ENCODE measurements at regions not wholly inside any gene's neighbourhood (a gene's known extent, or its start where the extent isn't known, plus 50 kb on each side); places are given as distances from the start of the nearest gene placed in this dataset.

GRCh38 chr20:57025666-57026224 lies 240.7 kb downstream of the BMP7 start:
- POLR2A ChIA-PET = no interaction called here

DNA sequence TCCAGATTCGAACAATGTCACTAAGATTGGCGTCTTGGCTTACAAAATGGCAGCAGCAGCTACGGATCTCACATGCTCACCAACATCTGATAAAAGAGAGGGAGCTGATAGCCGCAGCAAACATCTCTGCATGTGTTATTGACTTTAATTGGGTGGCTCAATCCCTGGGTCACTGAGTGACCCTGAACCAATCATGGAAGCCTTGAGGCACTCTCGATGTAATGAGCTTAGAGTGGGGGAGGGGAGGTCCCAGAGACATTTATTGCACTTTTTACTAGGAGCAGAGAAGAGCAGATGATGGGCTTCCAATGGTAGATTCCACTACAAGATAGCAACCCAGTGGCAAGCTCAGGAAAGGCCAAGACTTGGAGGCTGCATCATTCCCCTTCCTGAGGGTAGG lies 238.7 kb downstream of the BMP7 start:
- H3K27ac Mint-ChIP-seq = no peak overlapping the region
- H3K4me3 Mint-ChIP-seq = no peak overlapping the region
- intact Hi-C loops (cut with micrococcal nuclease) = no loop called here
- DNase-seq (no peak), ATAC-seq (no peak)
- H3K36me3 Mint-ChIP-seq (ENCODE audit: low read depth) = no peaks in the 10 kb centered on the region
- ChIA-PET POLR2A (no interaction called here), CTCF (no interaction called here)
- H3K4me1 Mint-ChIP-seq (ENCODE audit: low read depth) = no peaks in the 10 kb centered on the region
- peaks cover 5% of the 10 kb centered on the region for H3K27me3 Mint-ChIP-seq
- no peak for TF ChIP-seq CTCF (IDR thresholded peaks at IDR 0.05)
- no peaks in the 10 kb centered on the region for H3K9me3 Mint-ChIP-seq

More at GRCh38 chr20:57025666-57026224, 240.7 kb downstream of the BMP7 start:
- no peaks in the 10 kb centered on the region for H3K4me1 Mint-ChIP-seq (ENCODE audit: low read depth)
- ATAC-seq = no peak
- no peak for DNase-seq
- H3K36me3 Mint-ChIP-seq (ENCODE audit: low read depth) = no peaks in the 10 kb centered on the region
- no peaks in the 10 kb centered on the region for H3K9me3 Mint-ChIP-seq
- H3K27me3 Mint-ChIP-seq = peaks cover 9% of the 10 kb centered on the region
- intact Hi-C loops (cut with micrococcal nuclease) = no loop called here
- no peak overlapping the region for H3K27ac Mint-ChIP-seq
- TF ChIP-seq CTCF (IDR thresholded peaks at IDR 0.05) = no peak
- CTCF ChIA-PET = no interaction called here
- H3K4me3 Mint-ChIP-seq = no peak overlapping the region

- Mint-ChIP-seq H3K27ac (no peak overlapping the region), H3K4me1 (ENCODE audit: low read depth) (no peaks in the 10 kb centered on the region), H3K9me3 (no peaks in the 10 kb centered on the region), H3K36me3 (ENCODE audit: low read depth) (no peaks in the 10 kb centered on the region), H3K27me3 (peaks cover 12% of the 10 kb centered on the region), H3K4me3 (no peak overlapping the region)
- DNase-seq (no peak), ATAC-seq (no peak)
- no peak for TF ChIP-seq CTCF (IDR thresholded peaks at IDR 0.05)
- CTCF ChIA-PET = no interaction called here
- intact Hi-C loops (cut with micrococcal nuclease) = no loop called here
- POLR2A ChIA-PET = no interaction called here
Measured at GRCh38 chr20:57030611-57031600, 235.5 kb downstream of the BMP7 start.

DNA sequence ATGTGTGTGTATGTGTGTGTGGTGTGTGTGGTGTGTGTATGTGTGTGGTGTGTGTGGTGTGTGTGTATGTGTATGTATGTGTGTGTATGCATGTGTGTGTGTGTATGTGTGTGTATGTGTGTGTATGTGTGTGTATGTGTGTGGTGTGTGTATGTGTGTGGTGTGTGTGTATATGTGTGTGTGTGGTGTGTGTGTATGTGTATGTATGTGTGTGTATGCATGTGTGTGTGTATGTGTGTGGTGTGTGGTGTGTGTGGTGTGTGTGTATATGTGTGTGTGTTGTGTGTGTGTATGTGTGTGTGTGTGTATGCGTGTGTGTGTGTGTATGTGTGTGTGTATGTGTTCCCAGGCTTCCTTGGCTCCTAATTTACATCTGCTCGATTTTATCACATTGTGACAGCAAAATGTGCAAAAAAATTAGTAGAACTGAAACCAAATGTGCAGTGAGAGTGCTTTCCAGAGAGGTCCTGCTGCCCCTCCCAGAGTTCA lies 234.5 kb downstream of the BMP7 start:
- ChIA-PET CTCF (no interaction called here), POLR2A (no interaction called here)
- H3K36me3 Mint-ChIP-seq (ENCODE audit: low read depth) = no peaks in the 10 kb centered on the region

More for the DNA sequence above, 234.5 kb downstream of the BMP7 start:
- TF ChIP-seq CTCF (IDR thresholded peaks at IDR 0.05) = no peak
- peaks cover 19% of the 10 kb centered on the region for H3K27me3 Mint-ChIP-seq
- H3K9me3 Mint-ChIP-seq = no peaks in the 10 kb centered on the region
- no peaks in the 10 kb centered on the region for H3K4me1 Mint-ChIP-seq (ENCODE audit: low read depth)
- no peak overlapping the region for H3K4me3 Mint-ChIP-seq
- ATAC-seq = no peak
- DNase-seq = no peak
- intact Hi-C loops (cut with micrococcal nuclease) = no loop called here
- no peak overlapping the region for H3K27ac Mint-ChIP-seq
